IPS-18a (cell line): ENCODE measurements at regions not wholly inside any gene's neighbourhood (a gene's known extent, or its start where the extent isn't known, plus 50 kb on each side); places are given as distances from the start of the nearest gene placed in this dataset.
"Not testable (repeated sequence)": the region's sequence is repeated elsewhere in the genome, so short reads cannot be mapped to it uniquely, and the experiment has no call there.

ENCODE experiments used
- H3K27ac ChIP-seq: one replicate; pipeline ENCODE4 v1.5.1; 2013; ENCODE audit warnings: low read length
- H3K27me3 ChIP-seq: one replicate; pipeline ENCODE4 v1.6.1; 2013; ENCODE audit warnings: mild to moderate bottlenecking, low read length; ENCODE audit not compliant: control insufficient read depth, insufficient read depth
- H3K36me3 ChIP-seq: one replicate; pipeline ENCODE4 v1.6.1; 2013; ENCODE audit warnings: low read depth, low read length; ENCODE audit not compliant: control insufficient read depth
- H3K4me1 ChIP-seq: one replicate; pipeline ENCODE4 v1.6.1; 2013; ENCODE audit warnings: low read depth, low read length; ENCODE audit not compliant: control insufficient read depth
- H3K4me3 ChIP-seq: one replicate; pipeline ENCODE4 v1.5.1; 2013; ENCODE audit warnings: low read length
- H3K9ac ChIP-seq: one replicate; pipeline ENCODE4 v1.6.1; 2013; ENCODE audit warnings: mild to moderate bottlenecking, low read length, moderate library complexity
- H3K9me3 ChIP-seq: one replicate; pipeline ENCODE4 v1.6.1; 2013; ENCODE audit warnings: low read depth, low read length; ENCODE audit not compliant: control insufficient read depth

GRCh38 chr6:76491376-76491775 is 418.9 kb upstream of the IMPG1 start:
- peaks cover 12% of the 10 kb centered on the region for H3K9me3 ChIP-seq
- not testable (repeated sequence) for H3K4me1 ChIP-seq, H3K4me3 ChIP-seq, H3K9ac ChIP-seq, H3K27ac ChIP-seq, H3K36me3 ChIP-seq, H3K27me3 ChIP-seq

GRCh38 chr6:76490456-76490855 is 418.0 kb upstream of the IMPG1 start:
- no peak overlapping the region for H3K4me3 ChIP-seq
- peaks cover 5% of the 10 kb centered on the region for H3K9me3 ChIP-seq
- no peak overlapping the region for H3K27ac ChIP-seq
- H3K27me3 ChIP-seq, result no peaks in the 10 kb centered on the region
- H3K4me1 ChIP-seq, result no peaks in the 10 kb centered on the region
- H3K9ac ChIP-seq, result no peak overlapping the region
- no peaks in the 10 kb centered on the region for H3K36me3 ChIP-seq

DNA sequence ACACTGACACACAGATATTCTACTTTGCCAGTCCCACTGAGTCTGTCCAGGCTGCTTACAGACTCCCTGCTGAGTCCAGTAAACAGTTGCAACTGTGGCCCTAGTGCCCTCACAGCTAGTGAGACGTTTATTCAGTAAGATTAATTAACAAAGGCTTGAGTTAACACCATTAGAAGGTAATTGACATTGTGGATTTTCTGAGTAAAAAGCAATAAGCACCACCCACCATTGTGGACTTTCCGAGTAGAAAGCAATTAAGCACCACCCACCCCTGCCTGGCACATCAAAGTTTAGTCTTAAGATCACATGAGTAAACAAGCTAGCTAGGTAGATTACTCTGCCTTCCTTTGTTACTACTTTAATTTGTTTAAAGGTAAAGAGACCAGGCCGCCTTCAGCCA is 408.6 kb upstream of the IMPG1 start:
- Histone ChIP-seq H3K27me3 (no peaks in the 10 kb centered on the region), H3K4me1 (no peaks in the 10 kb centered on the region), H3K4me3 (no peak overlapping the region), H3K36me3 (no peaks in the 10 kb centered on the region), H3K9ac (no peak overlapping the region), H3K9me3 (no peaks in the 10 kb centered on the region), H3K27ac (no peak overlapping the region)

- H3K27me3 ChIP-seq, result no peaks in the 10 kb centered on the region
- no peaks in the 10 kb centered on the region for H3K4me1 ChIP-seq
- H3K27ac ChIP-seq, result no peak overlapping the region
- H3K9ac ChIP-seq, result no peak overlapping the region
- no peaks in the 10 kb centered on the region for H3K9me3 ChIP-seq
- no peak overlapping the region for H3K4me3 ChIP-seq
- no peaks in the 10 kb centered on the region for H3K36me3 ChIP-seq
Measured at GRCh38 chr6:76472858-76473257, 400.4 kb upstream of the IMPG1 start.

DNA sequence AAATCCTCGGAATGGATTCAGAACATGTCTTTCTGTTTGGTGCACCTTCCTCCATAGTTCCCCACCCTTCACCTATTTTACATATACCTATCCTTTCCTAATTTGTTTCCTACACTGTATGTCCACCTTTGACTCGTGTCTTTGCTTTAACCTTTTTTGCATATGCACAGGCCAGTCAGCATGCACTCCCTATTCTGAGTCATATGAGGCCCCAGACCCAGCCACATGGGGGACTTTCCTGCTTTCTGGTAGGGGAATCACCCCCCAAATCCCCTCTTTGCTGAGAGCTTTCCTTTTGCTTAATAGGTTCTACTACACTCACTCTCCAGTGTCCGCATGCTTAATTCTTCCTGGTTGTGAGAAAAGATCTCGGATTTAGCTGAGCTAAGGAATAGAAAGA is 393.8 kb upstream of the IMPG1 start:
- Histone ChIP-seq H3K27ac (no peak overlapping the region), H3K9ac (no peak overlapping the region), H3K4me1 (peaks cover 6% of the 10 kb centered on the region), H3K4me3 (no peak overlapping the region), H3K27me3 (no peaks in the 10 kb centered on the region), H3K9me3 (no peaks in the 10 kb centered on the region), H3K36me3 (no peaks in the 10 kb centered on the region)

GRCh38 chr6:76465410-76465809 is 392.9 kb upstream of the IMPG1 start:
- H3K27ac ChIP-seq, result no peak overlapping the region
- no peak overlapping the region for H3K9ac ChIP-seq
- H3K9me3 ChIP-seq, result no peaks in the 10 kb centered on the region
- H3K4me1 ChIP-seq, result peaks cover 6% of the 10 kb centered on the region
- H3K36me3 ChIP-seq, result no peaks in the 10 kb centered on the region
- no peak overlapping the region for H3K4me3 ChIP-seq
- no peaks in the 10 kb centered on the region for H3K27me3 ChIP-seq

GRCh38 chr6:76453270-76453669 is 380.8 kb upstream of the IMPG1 start:
- Histone ChIP-seq H3K4me1 (no peaks in the 10 kb centered on the region), H3K4me3 (no peak overlapping the region), H3K27ac (no peak overlapping the region), H3K9ac (no peak overlapping the region), H3K9me3 (no peaks in the 10 kb centered on the region), H3K36me3 (no peaks in the 10 kb centered on the region), H3K27me3 (no peaks in the 10 kb centered on the region)

DNA sequence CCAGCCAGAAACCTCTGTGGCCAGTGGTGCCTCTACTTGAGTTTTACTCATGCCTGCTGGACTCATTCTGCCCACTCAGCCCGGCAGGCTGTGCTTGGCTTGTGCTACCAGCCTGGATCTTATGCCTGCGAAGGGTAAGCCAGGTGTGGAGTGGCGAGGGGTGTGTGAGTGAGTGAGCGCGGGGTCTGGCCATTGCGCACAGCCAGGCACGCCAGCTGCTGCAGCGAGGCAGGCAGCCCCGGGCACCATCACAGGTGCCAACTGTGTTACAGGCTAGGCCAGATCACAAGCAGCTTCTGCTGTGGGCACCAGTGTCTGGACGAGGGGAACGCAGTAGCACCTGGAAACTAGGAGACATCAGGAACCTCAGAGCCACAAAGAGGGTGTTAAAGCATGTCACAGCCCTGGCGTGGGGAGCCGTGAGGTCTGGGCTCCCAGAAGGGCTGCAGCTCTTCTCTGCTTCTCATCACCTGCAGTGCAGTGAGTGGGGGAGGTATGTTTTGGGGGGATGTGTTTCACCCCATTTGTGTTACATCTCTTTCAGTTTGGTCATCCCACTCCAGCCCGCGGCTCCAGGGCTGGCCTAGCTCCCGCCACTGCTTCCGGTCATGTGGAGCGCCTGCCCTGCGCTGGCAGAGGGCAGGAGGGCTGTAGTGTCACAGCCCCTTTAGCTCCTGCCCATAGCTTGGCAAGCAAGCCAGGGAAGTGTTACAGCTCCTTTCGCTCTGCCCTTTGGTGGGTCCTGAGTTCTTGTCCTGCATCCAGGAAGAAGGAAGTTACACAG is 379.7 kb upstream of the IMPG1 start:
- Histone ChIP-seq H3K9ac (no peak overlapping the region), H3K27me3 (no peaks in the 10 kb centered on the region), H3K9me3 (no peaks in the 10 kb centered on the region)

GRCh38 chr6:76448109-76448508 is 375.6 kb upstream of the IMPG1 start:
- H3K4me1 ChIP-seq, result peaks cover 3% of the 10 kb centered on the region
- no peaks in the 10 kb centered on the region for H3K27me3 ChIP-seq
- H3K36me3 ChIP-seq, result no peaks in the 10 kb centered on the region
- no peak overlapping the region for H3K27ac ChIP-seq
- H3K4me3 ChIP-seq, result no peak overlapping the region
- no peak overlapping the region for H3K9ac ChIP-seq
- no peaks in the 10 kb centered on the region for H3K9me3 ChIP-seq

More for the DNA sequence above, 379.7 kb upstream of the IMPG1 start:
- no peak overlapping the region for H3K27ac ChIP-seq
- H3K4me1 ChIP-seq, result peaks cover 3% of the 10 kb centered on the region
- H3K4me3 ChIP-seq, result no peak overlapping the region
- H3K36me3 ChIP-seq, result no peaks in the 10 kb centered on the region

DNA sequence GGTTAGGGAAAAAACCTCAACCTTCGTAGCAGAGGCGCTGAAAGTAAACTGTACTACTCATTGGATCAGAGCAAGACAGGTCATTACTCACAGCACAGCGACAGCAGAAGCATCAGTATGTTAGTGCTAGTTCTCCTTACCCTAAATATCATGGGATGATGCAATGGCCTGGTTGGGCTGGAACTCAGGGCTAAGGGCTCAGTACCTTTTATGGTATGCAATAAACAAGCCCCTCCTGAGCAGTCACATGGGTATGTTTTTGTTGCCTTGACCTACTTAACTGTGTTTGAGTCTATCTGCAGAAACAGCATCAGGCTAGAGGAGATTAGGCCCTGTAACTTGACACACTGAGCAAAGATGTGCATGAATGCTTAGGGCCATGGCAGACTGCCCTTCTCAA is 369.4 kb upstream of the IMPG1 start:
- Histone ChIP-seq H3K9ac (peak overlapping the region; percentile 43), H3K4me1 (peaks cover 29% of the 10 kb centered on the region), H3K36me3 (no peaks in the 10 kb centered on the region), H3K9me3 (no peaks in the 10 kb centered on the region), H3K4me3 (peak overlapping the region; percentile 15), H3K27me3 (no peaks in the 10 kb centered on the region), H3K27ac (peak overlapping the region; percentile 78)

DNA sequence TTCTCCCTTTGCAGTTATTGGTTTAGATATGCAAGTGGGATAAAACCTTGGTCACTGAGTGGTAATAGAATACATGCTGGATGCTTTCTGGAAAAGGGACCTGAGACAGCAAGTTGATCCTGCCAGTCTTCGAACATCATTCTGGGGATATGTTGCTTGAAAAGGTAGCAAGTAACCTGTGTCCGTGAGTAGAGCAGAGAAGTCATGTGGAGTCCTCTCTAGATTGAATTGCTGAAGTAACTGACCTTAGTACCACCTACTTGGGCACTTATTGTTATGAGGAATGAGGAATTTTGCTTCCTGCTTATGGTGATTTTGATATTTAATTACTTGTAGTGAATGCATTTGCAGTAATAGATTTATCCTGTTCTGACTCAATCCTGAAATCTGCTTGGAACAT is 367.3 kb upstream of the IMPG1 start:
- H3K36me3 ChIP-seq, result no peaks in the 10 kb centered on the region
- H3K27ac ChIP-seq, result no peak overlapping the region
- no peaks in the 10 kb centered on the region for H3K27me3 ChIP-seq
- peak overlapping the region; percentile 8 for H3K4me3 ChIP-seq
- peaks cover 29% of the 10 kb centered on the region for H3K4me1 ChIP-seq
- H3K9ac ChIP-seq, result no peak overlapping the region
- no peaks in the 10 kb centered on the region for H3K9me3 ChIP-seq

GRCh38 chr6:76438768-76439167 is 366.3 kb upstream of the IMPG1 start:
- no peaks in the 10 kb centered on the region for H3K36me3 ChIP-seq
- no peaks in the 10 kb centered on the region for H3K9me3 ChIP-seq
- no peak overlapping the region for H3K4me3 ChIP-seq
- no peak overlapping the region for H3K9ac ChIP-seq
- no peaks in the 10 kb centered on the region for H3K27me3 ChIP-seq
- H3K27ac ChIP-seq, result no peak overlapping the region
- peaks cover 29% of the 10 kb centered on the region for H3K4me1 ChIP-seq
